ENCODE measurements at regions not wholly inside any gene's neighbourhood (a gene's known extent, or its start where the extent isn't known, plus 50 kb on each side); places are given as distances from the start of the nearest gene placed in this dataset.

DNA sequence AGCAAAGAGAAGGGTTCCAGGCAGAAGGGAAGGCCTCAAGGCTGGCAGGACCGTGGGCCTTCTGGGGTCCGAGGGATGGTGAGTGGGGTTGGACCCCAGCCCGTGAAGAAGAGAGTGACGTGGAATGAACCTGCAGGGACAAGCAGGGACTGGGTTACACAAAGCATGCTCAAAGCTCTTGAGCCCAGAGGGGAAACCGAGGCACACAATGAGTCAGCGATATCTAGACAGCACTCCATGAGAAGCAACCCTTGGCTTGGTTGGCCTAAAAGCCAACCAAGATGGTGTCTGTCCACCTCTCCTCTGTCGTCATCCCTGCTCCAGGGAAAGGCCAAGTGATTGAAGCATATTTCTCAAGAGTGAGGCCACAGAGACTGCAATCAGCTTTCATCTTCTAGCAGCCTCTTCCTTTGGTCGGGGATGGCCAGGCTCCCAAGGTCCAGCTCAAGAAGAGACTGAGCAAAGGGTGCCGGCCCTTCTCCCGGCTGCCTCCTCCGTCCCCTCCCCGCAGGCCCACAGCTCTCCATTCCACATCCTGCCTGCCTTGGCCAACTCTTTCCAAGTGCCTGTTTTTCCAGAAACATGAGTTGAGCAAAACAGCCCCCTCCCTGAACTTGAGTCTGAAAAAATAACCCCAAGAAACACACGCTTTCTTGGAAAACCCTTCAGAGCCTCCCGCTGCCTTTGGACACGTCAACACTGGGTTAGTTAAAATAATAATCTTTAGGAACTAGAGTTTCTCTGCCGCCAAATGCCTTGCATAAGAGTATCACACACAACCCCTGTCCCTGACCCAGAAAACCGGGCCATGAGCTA lies 556.6 kb downstream of the MIAT start:
- TF ChIP-seq EZH2 (optimal IDR thresholded peaks at IDR 0.05; ENCODE audit: low read depth, low read length) (no peak), EZH2phosphoT487 (IDR thresholded peaks at IDR 0.05; ENCODE audit: low read length) (no peak)
- TF ChIP-seq, protein P1, sequence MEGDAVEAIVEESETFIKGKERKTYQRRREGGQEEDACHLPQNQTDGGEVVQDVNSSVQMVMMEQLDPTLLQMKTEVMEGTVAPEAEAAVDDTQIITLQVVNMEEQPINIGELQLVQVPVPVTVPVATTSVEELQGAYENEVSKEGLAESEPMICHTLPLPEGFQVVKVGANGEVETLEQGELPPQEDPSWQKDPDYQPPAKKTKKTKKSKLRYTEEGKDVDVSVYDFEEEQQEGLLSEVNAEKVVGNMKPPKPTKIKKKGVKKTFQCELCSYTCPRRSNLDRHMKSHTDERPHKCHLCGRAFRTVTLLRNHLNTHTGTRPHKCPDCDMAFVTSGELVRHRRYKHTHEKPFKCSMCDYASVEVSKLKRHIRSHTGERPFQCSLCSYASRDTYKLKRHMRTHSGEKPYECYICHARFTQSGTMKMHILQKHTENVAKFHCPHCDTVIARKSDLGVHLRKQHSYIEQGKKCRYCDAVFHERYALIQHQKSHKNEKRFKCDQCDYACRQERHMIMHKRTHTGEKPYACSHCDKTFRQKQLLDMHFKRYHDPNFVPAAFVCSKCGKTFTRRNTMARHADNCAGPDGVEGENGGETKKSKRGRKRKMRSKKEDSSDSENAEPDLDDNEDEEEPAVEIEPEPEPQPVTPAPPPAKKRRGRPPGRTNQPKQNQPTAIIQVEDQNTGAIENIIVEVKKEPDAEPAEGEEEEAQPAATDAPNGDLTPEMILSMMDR (IDR thresholded peaks at IDR 0.05; ENCODE audit: low read length) = no peak
- Histone ChIP-seq H4K20me1 (ENCODE audit: insufficient read depth, low read length) (no peaks in the 10 kb centered on the region), H3K9me3 (replicated peaks; ENCODE audit: insufficient read depth, low read length) (no peaks in the 10 kb centered on the region), H3K27me3 (replicated peaks; ENCODE audit: insufficient read depth, low read length) (peaks cover 69% of the 10 kb centered on the region), H3K9me2 (replicated peaks; ENCODE audit: insufficient read depth, low read length) (no peaks in the 10 kb centered on the region), H3K27ac (ENCODE audit: low read length) (no peak overlapping the region), H3K4me3 (ENCODE audit: low read length) (no peak overlapping the region), H3K4me1 (ENCODE audit: low read length) (no peaks in the 10 kb centered on the region), H2AFZ (ENCODE audit: low read length) (no peak overlapping the region), H3K9ac (ENCODE audit: low read length) (no peak overlapping the region), H3F3A (ENCODE audit: insufficient read depth, low read length) (no peaks in the 10 kb centered on the region), H3K36me3 (replicated peaks; ENCODE audit: insufficient read depth, low read length) (no peaks in the 10 kb centered on the region), H3K4me2 (ENCODE audit: low read depth, low read length) (no peak overlapping the region), H3K79me2 (ENCODE audit: low read length) (no peaks in the 10 kb centered on the region)
- DNase-seq = no peak

DNA sequence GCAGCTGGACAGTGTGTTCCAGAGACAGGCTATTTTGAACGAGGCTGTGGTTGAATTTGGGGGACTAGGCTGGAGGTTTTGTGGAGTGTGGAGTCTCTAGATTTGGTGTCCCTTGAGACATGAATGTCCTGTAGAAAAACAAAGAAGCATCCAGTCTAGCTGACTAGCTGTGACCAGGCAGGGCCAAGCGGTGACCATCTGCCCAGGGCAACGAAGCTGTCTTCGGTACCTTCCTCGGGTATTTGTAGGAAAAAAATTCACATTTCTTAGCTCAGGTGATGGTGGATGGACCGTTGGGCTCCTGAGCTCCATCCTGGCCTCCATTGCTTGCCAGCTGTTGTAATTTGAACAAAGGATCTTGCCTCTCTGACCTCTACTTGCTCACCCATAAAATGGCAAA lies 557.3 kb downstream of the MIAT start:
- DNase-seq = no peak
- H3K4me3 ChIP-seq (ENCODE audit: low read length) = no peak overlapping the region
- TF ChIP-seq EZH2phosphoT487 (IDR thresholded peaks at IDR 0.05; ENCODE audit: low read length) (no peak), EZH2 (optimal IDR thresholded peaks at IDR 0.05; ENCODE audit: low read depth, low read length) (no peak)
- TF ChIP-seq, protein P1 (IDR thresholded peaks at IDR 0.05; ENCODE audit: low read length) = no peak
- H4K20me1 ChIP-seq (ENCODE audit: insufficient read depth, low read length) = no peaks in the 10 kb centered on the region
- no peaks in the 10 kb centered on the region for H3K9me3 ChIP-seq (replicated peaks; ENCODE audit: insufficient read depth, low read length)
- no peaks in the 10 kb centered on the region for H3K79me2 ChIP-seq (ENCODE audit: low read length)
- H3K27ac ChIP-seq (ENCODE audit: low read length) = no peak overlapping the region
- H3K9me2 ChIP-seq (replicated peaks; ENCODE audit: insufficient read depth, low read length) = no peaks in the 10 kb centered on the region
- peaks cover 68% of the 10 kb centered on the region for H3K27me3 ChIP-seq (replicated peaks; ENCODE audit: insufficient read depth, low read length)
- no peaks in the 10 kb centered on the region for H3K36me3 ChIP-seq (replicated peaks; ENCODE audit: insufficient read depth, low read length)
- H3K4me1 ChIP-seq (ENCODE audit: low read length) = no peaks in the 10 kb centered on the region
- no peaks in the 10 kb centered on the region for H3F3A ChIP-seq (ENCODE audit: insufficient read depth, low read length)
- no peak overlapping the region for H2AFZ ChIP-seq (ENCODE audit: low read length)
- no peak overlapping the region for H3K4me2 ChIP-seq (ENCODE audit: low read depth, low read length)
- no peak overlapping the region for H3K9ac ChIP-seq (ENCODE audit: low read length)

DNA sequence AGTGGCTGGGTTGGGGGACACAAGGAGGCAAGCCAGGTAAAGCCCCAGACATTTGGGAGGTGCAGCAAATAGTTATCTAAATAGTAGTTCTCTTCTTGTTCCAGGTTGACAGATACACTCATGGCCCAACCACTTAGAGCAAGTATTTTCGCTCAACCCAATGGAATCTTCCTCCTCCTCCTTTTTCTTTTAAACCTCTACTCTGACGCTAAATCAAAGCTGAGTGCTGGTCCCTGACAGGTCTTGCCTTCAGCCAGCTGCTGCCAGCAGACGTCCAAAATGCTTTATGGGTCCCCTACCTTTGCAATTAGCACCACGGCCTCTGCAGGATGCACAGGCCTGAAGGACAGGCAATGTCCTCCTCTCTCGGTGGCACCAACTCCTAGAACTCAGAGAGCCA lies 558.5 kb downstream of the MIAT start:
- DNase-seq = no peak
- H3K9me3 ChIP-seq (replicated peaks; ENCODE audit: insufficient read depth, low read length) = no peaks in the 10 kb centered on the region
- no peak overlapping the region for H3K27ac ChIP-seq (ENCODE audit: low read length)
- H3K36me3 ChIP-seq (replicated peaks; ENCODE audit: insufficient read depth, low read length) = no peaks in the 10 kb centered on the region
- H3K4me1 ChIP-seq (ENCODE audit: low read length) = no peaks in the 10 kb centered on the region
- H3K4me2 ChIP-seq (ENCODE audit: low read depth, low read length) = no peak overlapping the region
- peaks cover 56% of the 10 kb centered on the region for H3K27me3 ChIP-seq (replicated peaks; ENCODE audit: insufficient read depth, low read length)
- H3K79me2 ChIP-seq (ENCODE audit: low read length) = no peaks in the 10 kb centered on the region
- no peak overlapping the region for H3K4me3 ChIP-seq (ENCODE audit: low read length)
- no peaks in the 10 kb centered on the region for H3K9me2 ChIP-seq (replicated peaks; ENCODE audit: insufficient read depth, low read length)
- H3F3A ChIP-seq (ENCODE audit: insufficient read depth, low read length) = no peaks in the 10 kb centered on the region
- H4K20me1 ChIP-seq (ENCODE audit: insufficient read depth, low read length) = no peaks in the 10 kb centered on the region
- no peak overlapping the region for H2AFZ ChIP-seq (ENCODE audit: low read length)
- TF ChIP-seq, protein P1 (IDR thresholded peaks at IDR 0.05; ENCODE audit: low read length) = no peak
- no peak for TF ChIP-seq EZH2 (optimal IDR thresholded peaks at IDR 0.05; ENCODE audit: low read depth, low read length)
- no peak for TF ChIP-seq EZH2phosphoT487 (IDR thresholded peaks at IDR 0.05; ENCODE audit: low read length)
- H3K9ac ChIP-seq (ENCODE audit: low read length) = no peak overlapping the region

Data from MM.1S (cell line).